ENCODE measurements at regions not wholly inside any gene's neighbourhood (a gene's known extent, or its start where the extent isn't known, plus 50 kb on each side); places are given as distances from the start of the nearest gene placed in this dataset.

- H3K9me3 ChIP-seq: no peaks in the 10 kb centered on the region
- H3K27ac ChIP-seq: no peak overlapping the region
- DNase-seq (ENCODE audit: extremely low spot score in 2 of 2): no peak
- TF ChIP-seq POLR2AphosphoS5 (IDR thresholded peaks at IDR 0.05; ENCODE audit: insufficient read depth in 1 of 2, low read depth in 1 of 2): no peak
- TF ChIP-seq CTCF (IDR thresholded peaks at IDR 0.05): no peak
- TF ChIP-seq POLR2A (IDR thresholded peaks at IDR 0.05): no peak
- no peaks in the 10 kb centered on the region for H3K4me1 ChIP-seq
- no peaks in the 10 kb centered on the region for H3K27me3 ChIP-seq
- H3K4me3 ChIP-seq: no peak overlapping the region
- H3K36me3 ChIP-seq: no peaks in the 10 kb centered on the region
- intact Hi-C loops (cut with DNase I): no loop called here
These were observed 109.5 kb upstream of the HSF2 start for GRCh38 chr6:122289762-122290539.

GRCh38 chr6:122297010-122297409 is 102.4 kb upstream of the HSF2 start:
- H3K27me3 ChIP-seq: no peaks in the 10 kb centered on the region
- TF ChIP-seq CTCF (IDR thresholded peaks at IDR 0.05) (no peak), POLR2A (IDR thresholded peaks at IDR 0.05) (no peak), POLR2AphosphoS5 (IDR thresholded peaks at IDR 0.05; ENCODE audit: insufficient read depth in 1 of 2, low read depth in 1 of 2) (no peak)
- H3K9me3 ChIP-seq: no peaks in the 10 kb centered on the region
- intact Hi-C loops (cut with DNase I): no loop called here
- no peaks in the 10 kb centered on the region for H3K4me1 ChIP-seq
- no peak for DNase-seq (ENCODE audit: extremely low spot score in 2 of 2)
- H3K36me3 ChIP-seq: no peaks in the 10 kb centered on the region
- no peak overlapping the region for H3K4me3 ChIP-seq
- H3K27ac ChIP-seq: no peak overlapping the region

DNA sequence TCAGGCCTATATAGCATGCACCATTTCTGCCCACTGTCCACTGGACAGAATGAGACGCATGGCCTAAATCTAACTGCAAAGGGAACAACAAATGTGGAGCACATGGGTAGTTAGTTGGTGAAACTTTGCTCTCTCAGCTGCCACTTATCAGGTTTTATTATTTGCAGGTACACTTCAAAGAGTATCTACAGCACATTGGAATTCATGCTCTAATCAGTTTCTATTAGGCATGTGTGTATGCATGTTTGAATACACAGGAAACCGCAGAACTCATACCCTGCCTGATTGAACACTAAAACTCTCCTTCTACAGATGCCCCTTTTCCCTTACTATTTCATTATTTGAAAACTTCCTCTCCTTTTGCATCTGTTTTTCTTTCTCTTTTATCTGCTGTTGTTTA is 97.4 kb upstream of the HSF2 start:
- H3K36me3 ChIP-seq: no peaks in the 10 kb centered on the region
- intact Hi-C loops (cut with DNase I): no loop called here
- H3K27me3 ChIP-seq: no peaks in the 10 kb centered on the region
- no peaks in the 10 kb centered on the region for H3K4me1 ChIP-seq
- no peak for TF ChIP-seq POLR2A (IDR thresholded peaks at IDR 0.05)
- no peak for TF ChIP-seq CTCF (IDR thresholded peaks at IDR 0.05)
- H3K9me3 ChIP-seq: no peaks in the 10 kb centered on the region
- no peak for DNase-seq (ENCODE audit: extremely low spot score in 2 of 2)
- H3K4me3 ChIP-seq: no peak overlapping the region
- no peak overlapping the region for H3K27ac ChIP-seq

DNA sequence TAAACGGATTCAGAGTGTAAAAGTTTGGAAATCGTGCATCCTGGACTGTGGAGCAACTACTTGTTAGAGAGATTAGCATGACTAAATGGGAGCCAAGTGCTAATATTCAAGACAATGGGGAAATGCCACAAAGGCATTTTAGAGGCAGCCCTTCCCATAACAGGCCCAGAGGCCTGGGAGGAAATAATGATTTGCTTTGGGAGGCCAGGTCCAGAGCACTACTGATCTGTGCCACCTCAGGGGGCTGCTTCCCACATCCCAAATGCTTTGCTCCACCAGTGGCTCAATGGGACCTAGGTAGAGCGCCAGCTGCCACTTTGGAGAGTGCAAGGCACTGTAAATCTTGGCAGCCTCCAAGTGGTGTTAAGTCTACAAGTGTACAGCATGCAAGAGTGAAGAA is 91.9 kb upstream of the HSF2 start:
- H3K36me3 ChIP-seq: no peaks in the 10 kb centered on the region
- no peak for DNase-seq (ENCODE audit: extremely low spot score in 2 of 2)
- H3K4me3 ChIP-seq: no peak overlapping the region
- H3K4me1 ChIP-seq: no peaks in the 10 kb centered on the region
- H3K27ac ChIP-seq: no peak overlapping the region
- TF ChIP-seq POLR2A (IDR thresholded peaks at IDR 0.05): no peak
- no peak for TF ChIP-seq POLR2AphosphoS5 (IDR thresholded peaks at IDR 0.05; ENCODE audit: insufficient read depth in 1 of 2, low read depth in 1 of 2)
- no peak for TF ChIP-seq CTCF (IDR thresholded peaks at IDR 0.05)
- H3K9me3 ChIP-seq: peaks cover 11% of the 10 kb centered on the region
- intact Hi-C loops (cut with DNase I): no loop called here
- H3K27me3 ChIP-seq: no peaks in the 10 kb centered on the region

DNA sequence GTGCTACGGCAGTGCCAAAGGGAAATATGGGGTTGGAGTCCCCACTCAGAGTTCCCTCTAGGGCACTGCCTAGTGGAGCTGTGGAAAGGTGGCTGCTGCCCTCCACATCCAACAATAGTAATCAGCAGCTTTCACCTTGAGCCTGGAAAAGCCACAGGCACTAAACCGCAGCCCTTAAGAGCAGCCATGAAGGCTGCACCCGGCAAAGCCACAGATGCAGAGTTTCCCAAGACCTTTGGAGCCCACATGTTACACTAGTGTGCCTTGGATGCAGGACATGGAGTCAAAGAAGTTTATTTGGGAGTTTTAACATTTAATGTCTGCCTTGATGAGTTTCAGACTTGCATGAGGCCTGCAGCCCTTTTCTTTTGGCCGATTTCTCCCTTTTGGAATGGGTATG is 91.4 kb upstream of the HSF2 start:
- no peaks in the 10 kb centered on the region for H3K27me3 ChIP-seq
- no peaks in the 10 kb centered on the region for H3K4me1 ChIP-seq
- no peak for DNase-seq (ENCODE audit: extremely low spot score in 2 of 2)
- H3K27ac ChIP-seq: no peak overlapping the region
- H3K4me3 ChIP-seq: no peak overlapping the region
- no peaks in the 10 kb centered on the region for H3K36me3 ChIP-seq
- TF ChIP-seq POLR2AphosphoS5 (IDR thresholded peaks at IDR 0.05; ENCODE audit: insufficient read depth in 1 of 2, low read depth in 1 of 2): no peak
- TF ChIP-seq CTCF (IDR thresholded peaks at IDR 0.05): no peak
- no peak for TF ChIP-seq POLR2A (IDR thresholded peaks at IDR 0.05)
- H3K9me3 ChIP-seq: peaks cover 11% of the 10 kb centered on the region
- intact Hi-C loops (cut with DNase I): no loop called here

Data from vagina (tissue), 2 donors.